Calu3 (cell line): ENCODE measurements at regions not wholly inside any gene's neighbourhood (a gene's known extent, or its start where the extent isn't known, plus 50 kb on each side); places are given as distances from the start of the nearest gene placed in this dataset.

ENCODE experiments used
- BruUV-seq: library from RNA; stranded (reverse); fragments of 400-500 nt; replicated peaks from 2 replicates; lab custom pipeline; 2021; lab: Mats Ljungman, UMichigan
- CTCF ChIA-PET: fragments of 300-600 bp; sonication (Branson Sonifier 250); formaldehyde crosslinking; loops from one replicate; lab custom pipeline; 2022; ENCODE audit warnings: antibody characterized with exemption; lab: Charles Lee
- DNase-seq: peaks from one replicate; pipeline ENCODE4 v3.0.0; 2022
- H3K27ac Mint-ChIP-seq: one replicate; pipeline ENCODE4 v1.8.0; 2022; ENCODE audit warnings: mixed read lengths; ENCODE audit not compliant: unreplicated experiment
- H3K27me3 Mint-ChIP-seq: one replicate; pipeline ENCODE4 v1.8.0; 2022; ENCODE audit warnings: mixed read lengths; ENCODE audit not compliant: unreplicated experiment
- H3K36me3 Mint-ChIP-seq: one replicate; pipeline ENCODE4 v1.8.0; 2022; ENCODE audit warnings: mild to moderate bottlenecking, moderate library complexity, mixed read lengths; ENCODE audit not compliant: insufficient read depth, unreplicated experiment
- H3K4me1 Mint-ChIP-seq: one replicate; pipeline ENCODE4 v1.8.0; 2022; ENCODE audit warnings: mild to moderate bottlenecking, low read depth, mixed read lengths; ENCODE audit not compliant: unreplicated experiment
- H3K4me3 Mint-ChIP-seq: one replicate; pipeline ENCODE4 v1.8.0; 2022; ENCODE audit warnings: mild to moderate bottlenecking, low read depth, moderate library complexity, mixed read lengths; ENCODE audit not compliant: unreplicated experiment
- H3K9me3 Mint-ChIP-seq: one replicate; pipeline ENCODE4 v1.8.0; 2022; ENCODE audit warnings: low read depth, mixed read lengths; ENCODE audit not compliant: unreplicated experiment
- CTCF ChIP-seq: fragments of 200-600 bp; IDR thresholded peaks from one replicate; pipeline ENCODE4 v1.8.0; 2022; ENCODE audit warnings: antibody characterized with exemption; ENCODE audit not compliant: unreplicated experiment
- intact Hi-C: fragments of 100-400 bp; cut with micrococcal nuclease; formaldehyde crosslinking; loops from one replicate; pipeline ENCODE4 v1.10.0; 2022; ENCODE audit not compliant: unreplicated experiment

DNA sequence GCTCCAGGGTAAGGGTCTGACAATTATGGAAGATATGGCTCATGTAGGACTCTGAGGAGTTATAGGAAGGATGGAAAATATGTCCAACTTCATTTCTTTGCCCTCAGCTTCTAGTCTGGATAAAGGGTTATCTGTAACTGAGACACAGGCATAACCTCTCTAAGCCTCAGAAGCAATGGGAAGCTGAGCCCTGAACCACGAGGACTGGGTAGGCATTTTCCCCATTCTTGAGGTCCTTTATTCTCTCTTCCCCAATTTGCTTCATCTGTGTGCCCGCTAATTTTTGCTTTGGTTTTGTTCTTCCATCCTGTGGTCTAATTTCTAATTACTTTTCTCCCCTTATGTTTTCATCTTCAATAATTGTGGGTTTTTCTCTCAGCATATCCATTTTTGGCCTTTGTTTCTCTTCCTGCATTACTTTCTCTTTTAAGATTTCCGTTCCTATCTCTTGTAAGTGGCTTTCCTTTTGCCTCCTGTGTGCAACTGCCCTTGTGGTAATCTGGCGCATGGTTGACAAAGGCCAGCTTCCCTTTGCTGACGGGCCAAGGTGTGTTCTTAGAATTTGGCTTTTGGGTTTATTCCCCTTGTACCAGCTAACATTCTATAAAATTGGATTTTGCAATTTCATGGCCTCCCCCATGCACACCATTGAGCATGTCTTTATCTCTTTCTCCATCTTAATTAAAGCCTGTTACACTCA lies 343.8 kb downstream of the TXNL1 start:
- no peak for DNase-seq
- Mint-ChIP-seq H3K4me1 (peaks cover 10% of the 10 kb centered on the region), H3K4me3 (no peak overlapping the region), H3K27ac (no peak overlapping the region), H3K36me3 (no peaks in the 10 kb centered on the region), H3K27me3 (peaks cover 23% of the 10 kb centered on the region), H3K9me3 (no peaks in the 10 kb centered on the region)
- no peak for TF ChIP-seq CTCF
- BruUV-seq: no TSS peak
- intact Hi-C loops: no loop called here
- CTCF ChIA-PET: no interaction called here

DNA sequence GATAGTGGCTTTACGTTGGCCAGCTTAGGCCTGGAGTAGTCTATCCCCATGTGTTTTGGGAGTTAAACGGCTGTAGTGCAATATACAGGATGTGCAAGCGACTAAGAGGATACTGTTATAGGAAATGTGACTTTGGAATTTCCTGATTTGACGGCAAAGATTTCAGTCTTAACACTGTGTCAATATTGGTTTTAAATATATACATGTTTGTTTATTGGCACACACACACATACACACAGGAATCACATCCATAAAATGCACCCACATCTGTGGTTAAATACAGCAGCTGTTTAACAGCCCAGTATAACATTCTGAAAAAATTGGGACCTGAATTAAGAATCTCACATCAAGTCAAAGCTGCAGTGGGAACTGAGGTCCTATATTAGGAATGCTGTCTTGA lies 347.1 kb downstream of the TXNL1 start:
- Mint-ChIP-seq H3K4me1 (no peaks in the 10 kb centered on the region), H3K36me3 (no peaks in the 10 kb centered on the region), H3K27me3 (peaks cover 57% of the 10 kb centered on the region), H3K4me3 (no peak overlapping the region), H3K27ac (no peak overlapping the region), H3K9me3 (no peaks in the 10 kb centered on the region)
- CTCF ChIA-PET: no interaction called here
- no TSS peak for BruUV-seq
- no peak for DNase-seq
- TF ChIP-seq CTCF: no peak
- intact Hi-C loops: no loop called here

DNA sequence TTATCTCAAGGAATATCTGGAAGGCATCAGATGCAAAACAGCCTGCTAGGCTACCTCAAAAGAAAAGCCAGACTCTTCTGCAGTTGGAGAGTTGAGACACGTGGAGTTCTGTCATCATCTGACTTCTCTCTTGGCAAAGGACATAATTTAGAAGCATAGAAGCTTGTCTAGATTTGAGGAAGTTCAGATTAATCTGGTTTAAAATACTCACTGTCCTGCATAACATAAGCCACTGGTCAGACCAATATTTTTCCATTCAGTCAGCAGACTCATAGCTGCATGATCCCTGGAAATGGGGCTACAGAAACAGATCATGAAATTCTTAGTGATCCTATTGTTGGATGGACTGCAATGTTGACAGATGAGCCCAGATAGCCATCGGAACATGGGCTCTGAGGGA lies 349.0 kb downstream of the TXNL1 start:
- Mint-ChIP-seq H3K9me3 (no peaks in the 10 kb centered on the region), H3K27ac (no peak overlapping the region), H3K4me3 (no peak overlapping the region), H3K36me3 (no peaks in the 10 kb centered on the region), H3K4me1 (no peaks in the 10 kb centered on the region), H3K27me3 (peaks cover 71% of the 10 kb centered on the region)
- no peak for DNase-seq
- TF ChIP-seq CTCF: no peak
- CTCF ChIA-PET: interaction anchor here (0.6 to 0.7 kb wide), 2 partner anchors 11 to 15 kb away, joined by 3 read pairs; no protein-coding TSS in a partner anchor
- intact Hi-C loops: no loop called here
- BruUV-seq: no TSS peak

- no TSS peak for BruUV-seq
- TF ChIP-seq CTCF: no peak
- Mint-ChIP-seq H3K4me1 (no peaks in the 10 kb centered on the region), H3K4me3 (no peak overlapping the region), H3K27me3 (peaks cover 71% of the 10 kb centered on the region), H3K36me3 (no peaks in the 10 kb centered on the region), H3K9me3 (no peaks in the 10 kb centered on the region), H3K27ac (no peak overlapping the region)
- intact Hi-C loops: no loop called here
- DNase-seq: no peak
- CTCF ChIA-PET: no interaction called here
Measured at GRCh38 chr18:56286775-56287325, 351.5 kb downstream of the TXNL1 start.
